B cell (primary cell): ENCODE measurements at regions not wholly inside any gene's neighbourhood (a gene's known extent, or its start where the extent isn't known, plus 50 kb on each side); places are given as distances from the start of the nearest gene placed in this dataset.
A peak's percentile ranks its signal among the peaks of the same experiment; 100 is the strongest.

Experiments
- ATAC-seq: fragments of 200-7000 bp; cut with Tn5 transposase; one replicate; pipeline ENCODE4 v1.10.0; 2021; ENCODE audit warnings: low read depth, mild to moderate bottlenecking, moderate number of reproducible peaks, moderate library complexity
- CTCF ChIA-PET: fragments of 350-600 bp; sonication (Branson Sonifier 250); formaldehyde crosslinking; loops from one replicate; lab custom pipeline; 2021; ENCODE audit warnings: antibody characterized with exemption, inconsistent platforms; lab: Charles Lee
- POLR2A ChIA-PET: fragments of 350-600 bp; sonication (Branson Sonifier 250); formaldehyde crosslinking; loops from one replicate; lab custom pipeline; 2021; ENCODE audit warnings: antibody characterized with exemption; lab: Charles Lee
- DNase-seq: peaks from one replicate; pipeline ENCODE4 v3.0.0; 2013
- H2AFZ ChIP-seq: 2 replicates; pipeline ENCODE4 v1.6.1; 2012; ENCODE audit warnings: mild to moderate bottlenecking, low read depth, low read length; ENCODE audit not compliant: insufficient read depth, poor library complexity, severe bottlenecking
- H3K27ac ChIP-seq, 2 donors: 1 replicate in 1 of 2; 2 replicates in 1 of 2; pipeline ENCODE4 v1.5.1; 2012 to 2013; ENCODE audit warnings: low read length in 2 of 2, mild to moderate bottlenecking in 2 of 2, moderate library complexity in 1 of 2
- H3K27me3 ChIP-seq, 4 experiments: fragments of 200-600 bp in 1 of 4; sonication (generic) in 1 of 4; replicated peaks in 1 of 4; 1 replicate in 2 of 4; 2 replicates in 2 of 4; pipeline versions ENCODE4 v1.6.1 to v1.7.0; 2013 to 2016; ENCODE audit warnings: low read length in 3 of 4, mild to moderate bottlenecking in 2 of 4, mixed read lengths in 1 of 4, moderate library complexity in 1 of 4; ENCODE audit not compliant: insufficient read depth in 4 of 4, control insufficient read depth in 3 of 4; ENCODE audit errors: control extremely low read depth in 1 of 4
- H3K36me3 ChIP-seq, 2 experiments: replicated peaks in 1 of 2; 1 replicate in 1 of 2; 2 replicates in 1 of 2; pipeline versions ENCODE4 v1.6.1 to v1.7.1; 2013; ENCODE audit warnings: low read length in 1 of 2; ENCODE audit not compliant: insufficient read depth in 2 of 2, control insufficient read depth in 1 of 2; ENCODE audit errors: control extremely low read depth in 1 of 2, extremely low read depth in 1 of 2
- H3K4me1 ChIP-seq, 2 donors: fragments of 200-600 bp in 1 of 2; sonication (generic) in 1 of 2; 1 replicate in 1 of 2; 2 replicates in 1 of 2; pipeline versions ENCODE4 v1.5.1 to v1.6.1; 2013 to 2017; ENCODE audit warnings: low read length in 2 of 2; ENCODE audit not compliant: control insufficient read depth in 2 of 2, insufficient read depth in 2 of 2
- H3K4me2 ChIP-seq: replicated peaks from 2 replicates; pipeline ENCODE3; 2012; ENCODE audit warnings: mild to moderate bottlenecking, low read depth, low read length; ENCODE audit not compliant: poor library complexity, severe bottlenecking
- H3K4me3 ChIP-seq, 5 experiments: fragments of 200-600 bp in 1 of 5; sonication (generic) in 1 of 5; 1 replicate in 3 of 5; 2 replicates in 2 of 5; pipeline versions ENCODE4 v1.5.1 to v1.7.0; 2011 to 2016; ENCODE audit warnings: low read length in 4 of 5, mild to moderate bottlenecking in 4 of 5, low read depth in 2 of 5, control low read depth in 1 of 5, moderate library complexity in 1 of 5; ENCODE audit not compliant: insufficient read depth in 1 of 5; ENCODE audit errors: control extremely low read depth in 1 of 5, extremely low read depth in 1 of 5
- H3K79me2 ChIP-seq: fragments of 200-600 bp; sonication (generic); one replicate; pipeline ENCODE4 v1.6.0; 2016; ENCODE audit warnings: low read length; ENCODE audit not compliant: control insufficient read depth, insufficient read depth
- H3K9ac ChIP-seq: fragments of 200-600 bp; sonication (generic); 2 replicates; pipeline ENCODE4 v1.6.1; 2017; ENCODE audit warnings: mild to moderate bottlenecking, low read length, moderate library complexity
- H3K9me3 ChIP-seq, 3 donors: one replicate each; pipeline versions ENCODE4 v1.6.1 to v1.7.1; 2013; ENCODE audit warnings: low read length in 2 of 3; ENCODE audit not compliant: control insufficient read depth in 2 of 3, insufficient read depth in 1 of 3; ENCODE audit errors: control extremely low read depth in 1 of 3
- H4K20me1 ChIP-seq: 2 replicates; pipeline ENCODE4 v1.6.0; 2012; ENCODE audit warnings: mild to moderate bottlenecking, low read length; ENCODE audit not compliant: insufficient read depth, control insufficient read depth, poor library complexity, severe bottlenecking
- H3K27ac Mint-ChIP-seq: one replicate; pipeline ENCODE4 v1.8.0; 2021; ENCODE audit warnings: mixed read lengths
- H3K27me3 Mint-ChIP-seq: one replicate; pipeline ENCODE4 v1.8.0; 2021; ENCODE audit warnings: mixed read lengths
- H3K4me1 Mint-ChIP-seq: one replicate; pipeline ENCODE4 v1.8.0; 2021; ENCODE audit warnings: mixed read lengths
- H3K4me3 Mint-ChIP-seq: one replicate; pipeline ENCODE4 v1.8.0; 2021; ENCODE audit warnings: mixed read lengths
- H3K9me3 Mint-ChIP-seq: one replicate; pipeline ENCODE4 v1.8.0; 2022; ENCODE audit warnings: mixed read lengths; ENCODE audit not compliant: insufficient read depth
- CTCF ChIP-seq: fragments of 200-600 bp; IDR thresholded peaks from one replicate; pipeline ENCODE4 v1.8.0; 2022; ENCODE audit warnings: antibody characterized with exemption, mild to moderate bottlenecking
- EZH2 ChIP-seq: IDR thresholded peaks from 2 replicates; pipeline ENCODE4 v1.6.1; 2012; ENCODE audit warnings: borderline replicate concordance, low read depth, mild to moderate bottlenecking, moderate library complexity, low read length; ENCODE audit not compliant: insufficient read depth, poor library complexity, severe bottlenecking
- WGBS: methylation state at CpG from one replicate; pipeline ENCODE4 v1.1.5; 2013; ENCODE audit warnings: missing lambda C conversion rate; ENCODE audit not compliant: insufficient coverage; 5-methylcytosine and 5-hydroxymethylcytosine counted together
- intact Hi-C: fragments of 100-400 bp; cut with micrococcal nuclease; formaldehyde crosslinking; loops from one replicate; pipeline ENCODE4 v1.10.0; 2022

- Histone ChIP-seq H3K4me2 (no peak overlapping the region), H3K9me3 (no peaks in the 10 kb centered on the region), H3K27ac (no peak overlapping the region), H3K27me3 (peaks cover 0 to 13% (median 0%) of the 10 kb centered on the region in 4 experiments), H4K20me1 (no peaks in the 10 kb centered on the region), H3K36me3 (no peaks in the 10 kb centered on the region), H3K4me3 (no peak overlapping the region), H2AFZ (no peak overlapping the region), H3K4me1 (peaks cover 18 to 19% of the 10 kb centered on the region in 2 donors), H3K9ac (no peak overlapping the region), H3K79me2 (no peaks in the 10 kb centered on the region)
- POLR2A ChIA-PET: no interaction called here
- H3K9me3 Mint-ChIP-seq: no peaks in the 10 kb centered on the region
- DNase-seq: no peak
- CTCF ChIA-PET: no interaction called here
- no peak for TF ChIP-seq CTCF
- TF ChIP-seq EZH2: no peak
- H3K27ac Mint-ChIP-seq: no peak overlapping the region
- ATAC-seq: no peak
- H3K4me3 Mint-ChIP-seq: no peak overlapping the region
- WGBS: no CpG with 5 or more reads among the region's 6 CpGs
- peaks cover 23% of the 10 kb centered on the region for H3K4me1 Mint-ChIP-seq
- intact Hi-C loops: no loop called here
- H3K27me3 Mint-ChIP-seq: peaks cover 6% of the 10 kb centered on the region
These were observed 146.0 kb downstream of the CEBPB start for GRCh38 chr20:50336661-50337060.

- Mint-ChIP-seq H3K27ac (no peak overlapping the region), H3K9me3 (no peaks in the 10 kb centered on the region), H3K27me3 (peaks cover 6% of the 10 kb centered on the region), H3K4me3 (peak overlapping the region; percentile 26), H3K4me1 (peaks cover 33% of the 10 kb centered on the region)
- H3K4me2 ChIP-seq: peak overlapping the region; percentile 72
- H3K9ac ChIP-seq: no peak overlapping the region
- ATAC-seq (no peak), DNase-seq (no peak)
- peaks cover 19 to 22% of the 10 kb centered on the region in 2 donors for H3K4me1 ChIP-seq
- TF ChIP-seq EZH2: no peak
- no peak for TF ChIP-seq CTCF
- no peaks in the 10 kb centered on the region for H3K79me2 ChIP-seq
- WGBS: 90% methylated on average over 12 of the region's 13 CpGs
- ChIA-PET POLR2A (no interaction called here), CTCF (interaction anchor here (0.8 to 1.4 kb wide), 2 partner anchors 10 to 11 kb away, joined by 3 to 4 read pairs; no protein-coding TSS in a partner anchor)
- no peak overlapping the region for H2AFZ ChIP-seq
- no peaks in the 10 kb centered on the region for H3K9me3 ChIP-seq
- peaks cover 0 to 15% (median 0%) of the 10 kb centered on the region in 4 experiments for H3K27me3 ChIP-seq
- H3K4me3 ChIP-seq: no peak overlapping the region
- H4K20me1 ChIP-seq: no peaks in the 10 kb centered on the region
- intact Hi-C loops: no loop called here
- no peak overlapping the region for H3K27ac ChIP-seq
- no peaks in the 10 kb centered on the region for H3K36me3 ChIP-seq
These were observed 147.2 kb downstream of the CEBPB start for GRCh38 chr20:50337521-50338466.
